ENCODE measurements at regions not wholly inside any gene's neighbourhood (a gene's known extent, or its start where the extent isn't known, plus 50 kb on each side); places are given as distances from the start of the nearest gene placed in this dataset.

- no peak for TF ChIP-seq CTCF (IDR thresholded peaks at IDR 0.05 in 2 of 3, conservative IDR thresholded peaks at IDR 0.05 in 1 of 3; ENCODE audit: insufficient read depth in 2 of 3, low read depth in 1 of 3, low read length in 3 of 3)
- no peak for TF ChIP-seq E2F5 (CRISPR knock-in tag; IDR thresholded peaks at IDR 0.05)
These were observed 91.8 kb upstream of the PLXNC1 start for GRCh38 chr12:94056419-94057158.

Measured in K562 (cell line).